Activated T-helper 17 cell treated with anti-CD3 and anti-CD28 coated beads, Interleukin-2, amount 50 U/mL, for 72 hours (primary cell): ENCODE measurements at regions not wholly inside any gene's neighbourhood (a gene's known extent, or its start where the extent isn't known, plus 50 kb on each side); places are given as distances from the start of the nearest gene placed in this dataset.

Experiments used
- ATAC-seq: fragments of 150-1000 bp; cut with Tn5 transposase; replicated peaks from 2 replicates; pipeline ENCODE4 v1.10.0; 2021; ENCODE audit warnings: mild to moderate bottlenecking, moderate library complexity
- H3K27ac Mint-ChIP-seq: one replicate; pipeline ENCODE4 v1.8.0; 2022; ENCODE audit warnings: mixed read lengths
- H3K27me3 Mint-ChIP-seq: one replicate; pipeline ENCODE4 v1.8.0; 2022; ENCODE audit warnings: mixed read lengths
- H3K36me3 Mint-ChIP-seq: one replicate; pipeline ENCODE4 v1.8.0; 2022; ENCODE audit warnings: low read depth, mild to moderate bottlenecking, mixed read lengths
- H3K4me1 Mint-ChIP-seq: one replicate; pipeline ENCODE4 v1.8.0; 2022; ENCODE audit warnings: mixed read lengths
- H3K4me3 Mint-ChIP-seq: one replicate; pipeline ENCODE4 v1.8.0; 2022; ENCODE audit warnings: mild to moderate bottlenecking, mixed read lengths
- H3K9me3 Mint-ChIP-seq: one replicate; pipeline ENCODE4 v1.8.0; 2022; ENCODE audit warnings: mixed read lengths

GRCh38 chr7:25557930-25558329 lies 329.6 kb upstream of the NPVF start:
- Mint-ChIP-seq H3K36me3 (no peaks in the 10 kb centered on the region), H3K27me3 (peaks cover 10% of the 10 kb centered on the region), H3K4me3 (no peak overlapping the region), H3K27ac (no peak overlapping the region), H3K9me3 (no peaks in the 10 kb centered on the region), H3K4me1 (peaks cover 5% of the 10 kb centered on the region)
- ATAC-seq, result no peak

GRCh38 chr7:25558605-25559004 lies 330.3 kb upstream of the NPVF start:
- Mint-ChIP-seq H3K4me3 (no peak overlapping the region), H3K27me3 (peaks cover 8% of the 10 kb centered on the region), H3K4me1 (peaks cover 5% of the 10 kb centered on the region), H3K36me3 (no peaks in the 10 kb centered on the region), H3K9me3 (no peaks in the 10 kb centered on the region), H3K27ac (no peak overlapping the region)
- no peak for ATAC-seq

GRCh38 chr7:25559581-25560367 lies 331.5 kb upstream of the NPVF start:
- ATAC-seq, result no peak
- H3K4me3 Mint-ChIP-seq, result no peak overlapping the region
- H3K27ac Mint-ChIP-seq, result no peak overlapping the region
- no peaks in the 10 kb centered on the region for H3K9me3 Mint-ChIP-seq
- H3K27me3 Mint-ChIP-seq, result peaks cover 4% of the 10 kb centered on the region
- H3K4me1 Mint-ChIP-seq, result peaks cover 5% of the 10 kb centered on the region
- H3K36me3 Mint-ChIP-seq, result no peaks in the 10 kb centered on the region

DNA sequence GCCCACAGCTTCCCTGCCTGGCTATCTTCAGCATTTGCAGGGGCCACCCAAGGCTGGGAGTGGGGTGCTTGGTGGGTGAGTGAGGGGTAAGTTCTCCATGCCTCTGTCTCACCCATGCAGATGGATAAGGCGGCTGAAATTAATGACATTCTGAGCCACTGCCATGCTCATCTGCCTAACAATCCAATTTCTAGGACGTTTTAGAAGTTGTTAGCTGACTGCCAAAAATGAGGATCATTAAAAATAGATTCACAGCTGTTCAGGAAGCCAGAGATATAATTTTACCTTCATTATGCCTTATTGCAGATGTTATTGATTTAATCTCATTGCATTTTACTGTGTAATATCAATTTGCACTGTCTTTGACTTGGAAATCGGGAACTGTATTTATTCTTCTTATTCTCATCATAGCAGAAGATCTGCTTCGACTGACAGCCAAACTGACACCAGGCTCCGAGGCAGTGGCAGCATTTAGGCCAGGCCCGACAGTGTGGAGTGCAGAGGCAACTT lies 334.4 kb upstream of the NPVF start:
- ATAC-seq, result no peak
- Mint-ChIP-seq H3K4me3 (no peak overlapping the region), H3K9me3 (no peaks in the 10 kb centered on the region), H3K4me1 (peaks cover under 1% of the 10 kb centered on the region), H3K27me3 (peaks cover 4% of the 10 kb centered on the region), H3K36me3 (no peaks in the 10 kb centered on the region), H3K27ac (no peak overlapping the region)

DNA sequence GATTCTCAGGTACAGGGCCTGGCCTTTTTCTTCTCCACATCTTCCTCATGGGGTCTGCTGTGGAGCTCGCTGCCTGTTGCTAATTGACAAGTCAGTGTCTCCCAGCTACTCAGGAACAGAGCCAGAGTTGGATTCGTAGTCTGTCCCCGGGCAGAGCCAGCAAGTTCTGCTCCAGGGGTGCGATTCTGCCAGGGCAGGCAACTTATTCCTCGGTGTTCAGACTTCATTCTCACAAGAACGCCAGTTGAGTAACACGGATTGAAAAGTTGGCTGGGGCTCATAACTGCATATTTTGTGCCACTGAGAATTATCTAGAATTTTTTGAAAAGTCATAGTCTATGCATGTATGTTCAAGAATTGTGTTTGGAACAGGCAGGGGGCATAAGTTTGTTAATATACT lies 336.7 kb upstream of the NPVF start:
- no peak overlapping the region for H3K4me3 Mint-ChIP-seq
- no peaks in the 10 kb centered on the region for H3K9me3 Mint-ChIP-seq
- ATAC-seq, result no peak
- no peaks in the 10 kb centered on the region for H3K36me3 Mint-ChIP-seq
- no peaks in the 10 kb centered on the region for H3K4me1 Mint-ChIP-seq
- H3K27me3 Mint-ChIP-seq, result peaks cover 4% of the 10 kb centered on the region
- no peak overlapping the region for H3K27ac Mint-ChIP-seq

DNA sequence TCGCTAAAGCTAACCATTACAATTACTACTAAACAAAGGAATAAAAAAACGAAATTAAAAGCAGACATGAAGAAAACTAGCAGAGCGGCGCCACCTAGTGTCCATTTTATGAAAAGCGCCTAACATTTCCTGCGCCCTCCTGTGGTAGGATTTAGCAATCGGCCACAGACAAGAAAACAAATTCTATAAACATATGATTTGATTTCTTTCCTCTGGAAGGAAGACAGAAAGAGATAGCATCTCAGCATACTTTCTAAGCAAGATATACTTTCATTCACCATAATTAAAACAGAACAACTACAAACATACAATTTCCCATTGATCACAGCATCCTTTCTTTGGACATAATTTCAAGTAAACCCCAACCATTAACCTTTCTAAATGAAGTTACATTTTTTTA lies 337.7 kb upstream of the NPVF start:
- Mint-ChIP-seq H3K9me3 (no peaks in the 10 kb centered on the region), H3K4me3 (no peak overlapping the region), H3K4me1 (no peaks in the 10 kb centered on the region), H3K36me3 (no peaks in the 10 kb centered on the region), H3K27ac (no peak overlapping the region), H3K27me3 (peaks cover 4% of the 10 kb centered on the region)
- no peak for ATAC-seq

- no peaks in the 10 kb centered on the region for H3K9me3 Mint-ChIP-seq
- H3K4me3 Mint-ChIP-seq, result no peak overlapping the region
- no peak overlapping the region for H3K27ac Mint-ChIP-seq
- H3K4me1 Mint-ChIP-seq, result no peaks in the 10 kb centered on the region
- H3K27me3 Mint-ChIP-seq, result no peaks in the 10 kb centered on the region
- H3K36me3 Mint-ChIP-seq, result no peaks in the 10 kb centered on the region
- ATAC-seq, result no peak
These were observed 339.1 kb upstream of the NPVF start for GRCh38 chr7:25567430-25567829.

GRCh38 chr7:25569765-25570164 lies 341.5 kb upstream of the NPVF start:
- Mint-ChIP-seq H3K36me3 (no peaks in the 10 kb centered on the region), H3K4me3 (no peak overlapping the region), H3K4me1 (no peaks in the 10 kb centered on the region), H3K9me3 (no peaks in the 10 kb centered on the region), H3K27me3 (peaks cover 3% of the 10 kb centered on the region), H3K27ac (no peak overlapping the region)
- no peak for ATAC-seq

- Mint-ChIP-seq H3K4me3 (no peak overlapping the region), H3K9me3 (no peaks in the 10 kb centered on the region), H3K4me1 (no peaks in the 10 kb centered on the region), H3K27ac (no peak overlapping the region), H3K36me3 (no peaks in the 10 kb centered on the region), H3K27me3 (peaks cover 3% of the 10 kb centered on the region)
- no peak for ATAC-seq
These were observed 344.1 kb upstream of the NPVF start for GRCh38 chr7:25572423-25572822.

GRCh38 chr7:25574828-25575227 lies 346.5 kb upstream of the NPVF start:
- H3K27ac Mint-ChIP-seq, result no peak overlapping the region
- no peaks in the 10 kb centered on the region for H3K36me3 Mint-ChIP-seq
- no peak for ATAC-seq
- peaks cover 3% of the 10 kb centered on the region for H3K27me3 Mint-ChIP-seq
- H3K4me1 Mint-ChIP-seq, result no peaks in the 10 kb centered on the region
- H3K9me3 Mint-ChIP-seq, result no peaks in the 10 kb centered on the region
- no peak overlapping the region for H3K4me3 Mint-ChIP-seq

DNA sequence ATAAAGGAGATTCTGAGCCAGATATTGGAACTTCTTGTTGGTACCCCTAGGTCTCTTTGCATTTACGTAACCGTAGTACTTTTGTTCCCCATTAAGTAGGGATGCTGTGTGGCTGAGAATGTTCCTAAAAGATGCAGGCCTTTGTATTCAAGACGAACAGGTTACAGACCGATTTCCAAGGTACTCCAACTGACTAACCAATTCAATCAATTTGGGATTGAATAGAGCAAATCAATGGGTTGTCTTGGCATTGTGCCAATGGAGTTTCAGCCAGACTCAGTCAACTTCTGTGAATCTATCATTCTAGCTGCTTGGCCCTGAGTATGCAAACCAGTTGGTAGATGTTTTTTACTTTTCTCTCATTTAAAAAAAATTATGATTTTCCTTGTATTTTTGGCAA lies 347.3 kb upstream of the NPVF start:
- H3K4me1 Mint-ChIP-seq, result no peaks in the 10 kb centered on the region
- peaks cover 3% of the 10 kb centered on the region for H3K27me3 Mint-ChIP-seq
- H3K27ac Mint-ChIP-seq, result no peak overlapping the region
- no peak overlapping the region for H3K4me3 Mint-ChIP-seq
- no peak for ATAC-seq
- H3K36me3 Mint-ChIP-seq, result no peaks in the 10 kb centered on the region
- no peaks in the 10 kb centered on the region for H3K9me3 Mint-ChIP-seq

GRCh38 chr7:25578991-25579777 lies 350.9 kb upstream of the NPVF start:
- peaks cover 3% of the 10 kb centered on the region for H3K27me3 Mint-ChIP-seq
- ATAC-seq, result no peak
- H3K36me3 Mint-ChIP-seq, result no peaks in the 10 kb centered on the region
- no peak overlapping the region for H3K27ac Mint-ChIP-seq
- no peak overlapping the region for H3K4me3 Mint-ChIP-seq
- no peaks in the 10 kb centered on the region for H3K4me1 Mint-ChIP-seq
- H3K9me3 Mint-ChIP-seq, result no peaks in the 10 kb centered on the region

DNA sequence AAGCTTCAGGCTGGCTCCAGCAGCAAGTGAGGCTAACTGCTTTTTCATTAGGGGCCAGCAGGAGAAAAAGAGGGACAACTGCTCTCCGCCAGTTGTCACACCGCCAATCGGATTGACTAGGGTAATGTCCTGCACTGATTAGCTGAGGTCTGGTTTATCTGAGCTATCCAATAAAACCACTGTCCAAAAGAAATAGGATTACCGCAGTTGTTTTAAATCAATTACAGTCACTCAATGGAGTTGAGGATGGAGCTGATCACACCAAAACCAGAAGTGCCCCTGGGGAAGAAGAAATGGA lies 351.4 kb upstream of the NPVF start:
- Mint-ChIP-seq H3K4me1 (no peaks in the 10 kb centered on the region), H3K4me3 (no peak overlapping the region), H3K27me3 (peaks cover 6% of the 10 kb centered on the region), H3K36me3 (no peaks in the 10 kb centered on the region), H3K27ac (no peak overlapping the region), H3K9me3 (no peaks in the 10 kb centered on the region)
- no peak for ATAC-seq

DNA sequence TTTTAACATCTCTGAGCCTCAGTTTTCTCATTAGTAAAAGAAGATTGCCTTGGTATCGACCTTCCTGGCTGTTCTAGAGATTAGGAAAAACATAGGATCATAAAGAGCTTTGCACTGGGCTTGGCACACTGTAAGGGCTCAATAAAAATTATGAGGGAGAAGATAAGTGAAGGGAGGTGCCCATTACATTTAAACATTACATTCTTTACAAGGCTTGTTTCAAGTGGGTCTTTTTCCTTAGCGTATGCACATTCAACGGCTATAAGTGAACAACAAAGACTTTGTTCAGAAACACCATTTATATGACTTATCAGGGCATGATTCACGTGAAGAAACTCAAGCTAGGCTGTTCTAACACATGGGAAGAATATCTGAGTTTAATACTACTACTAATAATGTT lies 351.9 kb upstream of the NPVF start:
- Mint-ChIP-seq H3K27me3 (peaks cover 8% of the 10 kb centered on the region), H3K36me3 (no peaks in the 10 kb centered on the region), H3K4me3 (no peak overlapping the region), H3K27ac (no peak overlapping the region), H3K4me1 (no peaks in the 10 kb centered on the region), H3K9me3 (no peaks in the 10 kb centered on the region)
- no peak for ATAC-seq

DNA sequence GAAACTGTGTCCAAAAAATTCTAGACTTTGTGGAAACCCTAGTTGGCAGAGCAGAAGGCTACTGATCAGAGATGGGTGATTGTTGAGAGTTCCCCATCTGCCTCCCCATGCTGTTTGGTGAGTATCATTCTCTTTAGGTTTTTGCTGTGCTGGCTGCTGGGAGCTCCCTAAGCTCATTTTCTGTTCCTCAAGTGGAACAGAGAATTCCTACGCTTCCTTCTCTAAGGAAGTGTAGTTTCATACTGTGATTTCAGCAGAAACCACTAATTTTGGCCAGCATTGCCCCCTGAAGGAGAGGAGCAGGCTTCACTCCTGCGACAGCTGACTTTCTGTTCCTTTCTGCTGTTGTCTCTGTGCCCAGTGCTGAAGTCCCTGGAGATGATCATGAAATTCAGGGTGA lies 355.3 kb upstream of the NPVF start:
- Mint-ChIP-seq H3K36me3 (no peaks in the 10 kb centered on the region), H3K27me3 (peaks cover 10% of the 10 kb centered on the region), H3K4me3 (no peak overlapping the region), H3K9me3 (no peaks in the 10 kb centered on the region), H3K4me1 (no peaks in the 10 kb centered on the region), H3K27ac (no peak overlapping the region)
- ATAC-seq, result no peak
